HEK293 (cell line): ENCODE measurements at regions not wholly inside any gene's neighbourhood (a gene's known extent, or its start where the extent isn't known, plus 50 kb on each side); places are given as distances from the start of the nearest gene placed in this dataset.

Experiments
- BCL11A ChIP-seq: fragments of 450-650 bp; formaldehyde crosslinking; IDR thresholded peaks from 2 replicates; pipeline ENCODE4 v1.5.1; 2016; ENCODE audit warnings: low read depth, missing biosample characterization, missing genetic modification characterization
- GLIS1 ChIP-seq: fragments of 450-650 bp; formaldehyde crosslinking; IDR thresholded peaks from 2 replicates; pipeline ENCODE4 v1.5.1; 2016; ENCODE audit warnings: missing biosample characterization, missing genetic modification characterization
- GLIS2 ChIP-seq: fragments of 450-650 bp; formaldehyde crosslinking; IDR thresholded peaks from 2 replicates; pipeline ENCODE4 v1.5.1; 2016; ENCODE audit warnings: missing biosample characterization, missing genetic modification characterization
- HOXA7 ChIP-seq: sonication (generic); formaldehyde crosslinking; IDR thresholded peaks from 2 replicates; pipeline ENCODE4 v1.8.1; 2022; ENCODE audit warnings: missing genetic modification reagents, borderline replicate concordance
- HOXC10 ChIP-seq: sonication (generic); formaldehyde crosslinking; IDR thresholded peaks from 2 replicates; pipeline ENCODE4 v1.8.1; 2023; ENCODE audit warnings: mild to moderate bottlenecking, missing genetic modification reagents
- KLF10 ChIP-seq: fragments of 450-650 bp; IDR thresholded peaks from 2 replicates; pipeline ENCODE4 v1.5.1; 2018; ENCODE audit warnings: missing biosample characterization, mild to moderate bottlenecking, missing genetic modification characterization
- KLF9 ChIP-seq: fragments of 450-650 bp; formaldehyde crosslinking; IDR thresholded peaks from 2 replicates; pipeline ENCODE4 v1.5.1; 2016; ENCODE audit warnings: missing biosample characterization, missing genetic modification characterization, low read depth
- SALL2 ChIP-seq: fragments of 450-650 bp; formaldehyde crosslinking; IDR thresholded peaks from 2 replicates; pipeline ENCODE4 v1.5.0; 2017; ENCODE audit warnings: missing biosample characterization, mild to moderate bottlenecking, missing genetic modification characterization, borderline replicate concordance
- SCRT2 ChIP-seq: fragments of 450-650 bp; formaldehyde crosslinking; IDR thresholded peaks from 2 replicates; pipeline ENCODE4 v1.5.1; 2016; ENCODE audit warnings: missing biosample characterization, missing genetic modification characterization
- TCF7L2 ChIP-seq: IDR thresholded peaks from 2 replicates; pipeline ENCODE4 v1.6.1; 2011; ENCODE audit warnings: low read depth, mild to moderate bottlenecking, inconsistent platforms, low read length, moderate library complexity, borderline replicate concordance
- TRIM28 ChIP-seq: IDR thresholded peaks from 2 replicates; pipeline ENCODE4 v1.6.1; 2011; ENCODE audit warnings: low read length, control low read depth, borderline replicate concordance
- ZBTB17 ChIP-seq: fragments of 450-650 bp; formaldehyde crosslinking; IDR thresholded peaks from 2 replicates; pipeline ENCODE4 v1.5.1; 2016; ENCODE audit warnings: missing biosample characterization, missing genetic modification characterization
- ZBTB8A ChIP-seq: fragments of 450-650 bp; formaldehyde crosslinking; IDR thresholded peaks from 2 replicates; pipeline ENCODE4 v1.5.1; 2016; ENCODE audit warnings: missing biosample characterization, missing genetic modification characterization
- ZFP3 ChIP-seq: fragments of 450-650 bp; formaldehyde crosslinking; IDR thresholded peaks from 2 replicates; pipeline ENCODE4 v1.5.1; 2016; ENCODE audit warnings: low read depth, missing biosample characterization, missing genetic modification characterization
- ZFP41 ChIP-seq: fragments of 450-650 bp; formaldehyde crosslinking; IDR thresholded peaks from 2 replicates; pipeline ENCODE4 v1.5.1; 2016; ENCODE audit warnings: missing biosample characterization, missing genetic modification characterization, borderline replicate concordance
- ZFP69B ChIP-seq: fragments of 450-650 bp; formaldehyde crosslinking; IDR thresholded peaks from 2 replicates; pipeline ENCODE4 v1.5.1; 2016; ENCODE audit warnings: missing biosample characterization, missing genetic modification characterization
- ZIC2 ChIP-seq: fragments of 450-650 bp; formaldehyde crosslinking; IDR thresholded peaks from 2 replicates; pipeline ENCODE4 v1.5.1; 2016; ENCODE audit warnings: missing biosample characterization, missing genetic modification characterization
- ZNF112 ChIP-seq: fragments of 450-650 bp; formaldehyde crosslinking; IDR thresholded peaks from 2 replicates; pipeline ENCODE4 v1.5.0; 2017; ENCODE audit warnings: missing biosample characterization, missing genetic modification characterization
- ZNF121 ChIP-seq: fragments of 450-650 bp; formaldehyde crosslinking; IDR thresholded peaks from 2 replicates; pipeline ENCODE4 v1.5.1; 2016; ENCODE audit warnings: missing biosample characterization, missing genetic modification characterization
- ZNF132 ChIP-seq: fragments of 450-650 bp; formaldehyde crosslinking; IDR thresholded peaks from 2 replicates; pipeline ENCODE4 v1.5.1; 2017; ENCODE audit warnings: missing biosample characterization, missing genetic modification characterization, borderline replicate concordance
- ZNF184 ChIP-seq: fragments of 450-650 bp; IDR thresholded peaks from 2 replicates; pipeline ENCODE4 v1.5.1; 2018; ENCODE audit warnings: missing biosample characterization, mild to moderate bottlenecking, missing genetic modification characterization
- ZNF211 ChIP-seq: fragments of 450-650 bp; formaldehyde crosslinking; IDR thresholded peaks from 2 replicates; pipeline ENCODE4 v1.5.1; 2016; ENCODE audit warnings: low read depth, missing biosample characterization, missing genetic modification characterization
- ZNF37A ChIP-seq: fragments of 450-650 bp; IDR thresholded peaks from 2 replicates; pipeline ENCODE4 v1.5.1; 2018; ENCODE audit warnings: missing biosample characterization, missing genetic modification characterization
- ZNF416 ChIP-seq: fragments of 450-650 bp; formaldehyde crosslinking; IDR thresholded peaks from 2 replicates; pipeline ENCODE4 v1.5.1; 2016; ENCODE audit warnings: missing biosample characterization, missing genetic modification characterization
- ZNF510 ChIP-seq: fragments of 450-650 bp; formaldehyde crosslinking; IDR thresholded peaks from 2 replicates; pipeline ENCODE4 v1.5.1; 2018; ENCODE audit warnings: mild to moderate bottlenecking, missing genetic modification characterization, missing biosample characterization; ENCODE audit not compliant: insufficient replicate concordance
- ZNF558 ChIP-seq: fragments of 450-650 bp; formaldehyde crosslinking; IDR thresholded peaks from 2 replicates; pipeline ENCODE4 v1.5.1; 2016; ENCODE audit warnings: missing biosample characterization, missing genetic modification characterization
- ZNF561 ChIP-seq: fragments of 450-650 bp; IDR thresholded peaks from 2 replicates; pipeline ENCODE4 v1.5.1; 2018; ENCODE audit warnings: missing biosample characterization, missing genetic modification characterization, borderline replicate concordance
- ZNF677 ChIP-seq: fragments of 450-650 bp; IDR thresholded peaks from 2 replicates; pipeline ENCODE4 v1.5.0; 2018; ENCODE audit warnings: missing biosample characterization, mild to moderate bottlenecking, missing genetic modification characterization, moderate library complexity
- ZNF747 ChIP-seq: fragments of 450-650 bp; formaldehyde crosslinking; IDR thresholded peaks from 2 replicates; pipeline ENCODE4 v1.5.1; 2016; ENCODE audit warnings: missing biosample characterization, missing genetic modification characterization
- ZNF776 ChIP-seq: fragments of 450-650 bp; formaldehyde crosslinking; IDR thresholded peaks from 2 replicates; pipeline ENCODE4 v1.5.0; 2017; ENCODE audit warnings: missing biosample characterization, missing genetic modification characterization, borderline replicate concordance
- TF ChIP-seq, protein P1 (sequence below): fragments of 450-650 bp; formaldehyde crosslinking; IDR thresholded peaks from 2 replicates; pipeline ENCODE4 v1.5.1; 2016; ENCODE audit warnings: missing biosample characterization, missing genetic modification characterization
- TF ChIP-seq, protein P2 (sequence below): IDR thresholded peaks from 2 replicates; pipeline ENCODE4 v1.6.1; 2011; ENCODE audit warnings: mild to moderate bottlenecking, low read depth, low read length, borderline replicate concordance
- TF ChIP-seq, protein P3 (sequence below): fragments of 450-650 bp; formaldehyde crosslinking; IDR thresholded peaks from 2 replicates; pipeline ENCODE4 v1.5.1; 2016; ENCODE audit warnings: missing biosample characterization, missing genetic modification characterization
- TF ChIP-seq, protein P4 (sequence below): fragments of 450-650 bp; formaldehyde crosslinking; optimal IDR thresholded peaks from 2 replicates; pipeline ENCODE3; 2016; ENCODE audit warnings: missing biosample characterization, mild to moderate bottlenecking, missing genetic modification characterization
- TF ChIP-seq, protein P5 (sequence below): sonication (generic); formaldehyde crosslinking; IDR thresholded peaks from 2 replicates; pipeline ENCODE4 v1.8.1; 2022; ENCODE audit warnings: mild to moderate bottlenecking, moderate library complexity, missing genetic modification reagents
- TF ChIP-seq, protein P6 (sequence below): fragments of 450-650 bp; formaldehyde crosslinking; IDR thresholded peaks from 2 replicates; pipeline ENCODE4 v1.5.1; 2016; ENCODE audit warnings: missing biosample characterization, missing genetic modification characterization

DNA sequence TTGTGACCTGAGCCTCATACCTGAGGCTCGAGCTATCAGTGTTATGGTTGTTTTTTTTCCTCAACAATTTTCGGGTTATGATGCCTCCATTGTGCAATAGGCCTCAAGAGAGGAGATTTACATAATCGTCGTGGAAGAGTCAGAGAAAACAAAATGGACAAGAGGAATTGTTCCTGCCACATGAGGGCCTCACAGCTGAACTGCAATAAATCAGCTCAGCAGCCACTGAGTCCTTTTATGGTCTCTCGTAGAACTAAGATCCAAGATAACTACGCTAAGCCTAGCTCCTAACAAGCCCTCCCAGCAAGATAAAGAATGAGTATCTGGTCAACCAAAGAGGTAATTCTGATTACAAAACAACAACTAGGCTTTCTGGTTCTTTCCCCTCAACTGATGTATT lies 336.8 kb downstream of the WDR11 start (continued):
- TF ChIP-seq, protein P1, sequence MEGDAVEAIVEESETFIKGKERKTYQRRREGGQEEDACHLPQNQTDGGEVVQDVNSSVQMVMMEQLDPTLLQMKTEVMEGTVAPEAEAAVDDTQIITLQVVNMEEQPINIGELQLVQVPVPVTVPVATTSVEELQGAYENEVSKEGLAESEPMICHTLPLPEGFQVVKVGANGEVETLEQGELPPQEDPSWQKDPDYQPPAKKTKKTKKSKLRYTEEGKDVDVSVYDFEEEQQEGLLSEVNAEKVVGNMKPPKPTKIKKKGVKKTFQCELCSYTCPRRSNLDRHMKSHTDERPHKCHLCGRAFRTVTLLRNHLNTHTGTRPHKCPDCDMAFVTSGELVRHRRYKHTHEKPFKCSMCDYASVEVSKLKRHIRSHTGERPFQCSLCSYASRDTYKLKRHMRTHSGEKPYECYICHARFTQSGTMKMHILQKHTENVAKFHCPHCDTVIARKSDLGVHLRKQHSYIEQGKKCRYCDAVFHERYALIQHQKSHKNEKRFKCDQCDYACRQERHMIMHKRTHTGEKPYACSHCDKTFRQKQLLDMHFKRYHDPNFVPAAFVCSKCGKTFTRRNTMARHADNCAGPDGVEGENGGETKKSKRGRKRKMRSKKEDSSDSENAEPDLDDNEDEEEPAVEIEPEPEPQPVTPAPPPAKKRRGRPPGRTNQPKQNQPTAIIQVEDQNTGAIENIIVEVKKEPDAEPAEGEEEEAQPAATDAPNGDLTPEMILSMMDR (tag by site-specific recombination) = no peak
- TF ChIP-seq ZNF184 (tag by site-specific recombination) (no peak), ZFP3 (tag by site-specific recombination) (no peak), TRIM28 (peak; percentile 51; the same call in 1 of the 2 replicates), ZNF776 (tag by site-specific recombination) (no peak), BCL11A (no peak), ZNF747 (tag by site-specific recombination) (no peak), KLF10 (tag by site-specific recombination) (no peak), ZNF132 (tag by site-specific recombination) (no peak), ZNF677 (no peak), SCRT2 (no peak), GLIS2 (no peak), SALL2 (tag by site-specific recombination) (no peak), ZBTB17 (tag by site-specific recombination) (peak; percentile 34; the same call in 1 of the 2 replicates), ZNF112 (tag by site-specific recombination) (no peak), ZNF558 (tag by site-specific recombination) (no peak), HOXC10 (CRISPR knock-in tag) (no peak), ZNF211 (tag by site-specific recombination) (no peak), ZNF561 (peak; percentile 65; the same call in 1 of the 2 replicates), KLF9 (no peak), HOXA7 (CRISPR knock-in tag) (no peak), ZNF121 (tag by site-specific recombination) (no peak), ZNF416 (tag by site-specific recombination) (no peak), ZIC2 (tag by site-specific recombination) (0 out of 2 replicates have a peak, but pooled peaks have one; percentile 24), ZBTB8A (tag by site-specific recombination) (peak; percentile 49; the same call in 1 of the 2 replicates), TCF7L2 (peak; percentile 76; the same call in 1 of the 2 replicates), GLIS1 (peak; percentile 67), ZFP41 (tag by site-specific recombination) (no peak), ZNF37A (tag by site-specific recombination) (no peak), ZFP69B (tag by site-specific recombination) (no peak), ZNF510 (tag by site-specific recombination) (no peak)
- TF ChIP-seq, protein P2, sequence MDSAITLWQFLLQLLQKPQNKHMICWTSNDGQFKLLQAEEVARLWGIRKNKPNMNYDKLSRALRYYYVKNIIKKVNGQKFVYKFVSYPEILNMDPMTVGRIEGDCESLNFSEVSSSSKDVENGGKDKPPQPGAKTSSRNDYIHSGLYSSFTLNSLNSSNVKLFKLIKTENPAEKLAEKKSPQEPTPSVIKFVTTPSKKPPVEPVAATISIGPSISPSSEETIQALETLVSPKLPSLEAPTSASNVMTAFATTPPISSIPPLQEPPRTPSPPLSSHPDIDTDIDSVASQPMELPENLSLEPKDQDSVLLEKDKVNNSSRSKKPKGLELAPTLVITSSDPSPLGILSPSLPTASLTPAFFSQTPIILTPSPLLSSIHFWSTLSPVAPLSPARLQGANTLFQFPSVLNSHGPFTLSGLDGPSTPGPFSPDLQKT = no peak
- TF ChIP-seq, protein P3, sequence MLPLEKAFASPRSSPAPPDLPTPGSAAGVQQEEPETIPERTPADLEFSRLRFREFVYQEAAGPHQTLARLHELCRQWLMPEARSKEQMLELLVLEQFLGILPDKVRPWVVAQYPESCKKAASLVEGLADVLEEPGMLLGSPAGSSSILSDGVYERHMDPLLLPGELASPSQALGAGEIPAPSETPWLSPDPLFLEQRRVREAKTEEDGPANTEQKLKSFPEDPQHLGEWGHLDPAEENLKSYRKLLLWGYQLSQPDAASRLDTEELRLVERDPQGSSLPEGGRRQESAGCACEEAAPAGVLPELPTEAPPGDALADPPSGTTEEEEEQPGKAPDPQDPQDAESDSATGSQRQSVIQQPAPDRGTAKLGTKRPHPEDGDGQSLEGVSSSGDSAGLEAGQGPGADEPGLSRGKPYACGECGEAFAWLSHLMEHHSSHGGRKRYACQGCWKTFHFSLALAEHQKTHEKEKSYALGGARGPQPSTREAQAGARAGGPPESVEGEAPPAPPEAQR (tag by site-specific recombination) = no peak
- TF ChIP-seq, protein P4, sequence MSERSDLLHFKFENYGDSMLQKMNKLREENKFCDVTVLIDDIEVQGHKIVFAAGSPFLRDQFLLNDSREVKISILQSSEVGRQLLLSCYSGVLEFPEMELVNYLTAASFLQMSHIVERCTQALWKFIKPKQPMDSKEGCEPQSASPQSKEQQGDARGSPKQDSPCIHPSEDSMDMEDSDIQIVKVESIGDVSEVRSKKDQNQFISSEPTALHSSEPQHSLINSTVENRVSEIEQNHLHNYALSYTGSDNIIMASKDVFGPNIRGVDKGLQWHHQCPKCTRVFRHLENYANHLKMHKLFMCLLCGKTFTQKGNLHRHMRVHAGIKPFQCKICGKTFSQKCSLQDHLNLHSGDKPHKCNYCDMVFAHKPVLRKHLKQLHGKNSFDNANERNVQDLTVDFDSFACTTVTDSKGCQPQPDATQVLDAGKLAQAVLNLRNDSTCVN (tag by site-specific recombination) = no peak
- TF ChIP-seq, protein P5, sequence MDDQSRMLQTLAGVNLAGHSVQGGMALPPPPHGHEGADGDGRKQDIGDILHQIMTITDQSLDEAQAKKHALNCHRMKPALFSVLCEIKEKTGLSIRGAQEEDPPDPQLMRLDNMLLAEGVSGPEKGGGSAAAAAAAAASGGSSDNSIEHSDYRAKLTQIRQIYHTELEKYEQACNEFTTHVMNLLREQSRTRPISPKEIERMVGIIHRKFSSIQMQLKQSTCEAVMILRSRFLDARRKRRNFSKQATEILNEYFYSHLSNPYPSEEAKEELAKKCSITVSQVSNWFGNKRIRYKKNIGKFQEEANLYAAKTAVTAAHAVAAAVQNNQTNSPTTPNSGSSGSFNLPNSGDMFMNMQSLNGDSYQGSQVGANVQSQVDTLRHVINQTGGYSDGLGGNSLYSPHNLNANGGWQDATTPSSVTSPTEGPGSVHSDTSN (CRISPR knock-in tag) = no peak
- TF ChIP-seq, protein P6, sequence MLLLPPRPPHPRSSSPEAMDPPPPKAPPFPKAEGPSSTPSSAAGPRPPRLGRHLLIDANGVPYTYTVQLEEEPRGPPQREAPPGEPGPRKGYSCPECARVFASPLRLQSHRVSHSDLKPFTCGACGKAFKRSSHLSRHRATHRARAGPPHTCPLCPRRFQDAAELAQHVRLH (tag by site-specific recombination) = no peak
